ENCODE measurements at regions not wholly inside any gene's neighbourhood (a gene's known extent, or its start where the extent isn't known, plus 50 kb on each side); places are given as distances from the start of the nearest gene placed in this dataset.

DNA sequence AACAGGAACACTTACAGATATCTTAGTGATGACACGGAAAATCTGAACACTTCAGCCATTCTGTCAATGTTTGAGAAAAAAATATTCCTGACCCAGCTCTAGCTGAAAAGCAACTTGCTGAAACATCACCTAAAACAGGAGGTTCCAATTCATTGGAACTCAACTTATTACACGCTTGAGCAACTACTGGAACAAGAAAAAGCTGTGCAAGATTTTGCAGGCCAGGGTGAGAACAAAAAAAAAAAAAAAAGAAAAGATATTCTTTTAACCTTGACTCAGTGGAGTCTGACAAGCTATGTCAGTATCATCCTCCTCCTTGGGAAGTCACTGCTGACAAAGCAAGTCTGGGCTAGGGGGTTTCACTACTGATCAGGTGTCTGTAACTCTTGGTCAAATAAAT lies 351.0 kb downstream of the SS18 start:
- Histone ChIP-seq H3K9ac (ENCODE audit: low read length) (no peak overlapping the region), H3K9me2 (ENCODE audit: insufficient read depth) (no peaks in the 10 kb centered on the region), H3K79me2 (ENCODE audit: insufficient read depth, low read length) (no peaks in the 10 kb centered on the region), H3K4me2 (ENCODE audit: low read length) (no peak overlapping the region), H3K4me1 (ENCODE audit: control insufficient read depth in 1 of 2, insufficient read depth in 2 of 2, low read length in 2 of 2) (no peaks in the 10 kb centered on the region; a peak in 1 of 4 replicates), H3K27ac (ENCODE audit: low read depth, low read length) (no peak overlapping the region), H2AFZ (ENCODE audit: low read depth, low read length, poor library complexity, severe bottlenecking) (no peak overlapping the region), H3K36me3 (ENCODE audit: control insufficient read depth in 1 of 2, insufficient read depth in 2 of 2, low read length in 2 of 2) (no peaks in the 10 kb centered on the region), H3K4me3 (replicated peaks in 1 of 2; ENCODE audit: low read depth in 1 of 2, low read length in 2 of 2) (no peak overlapping the region), H3K27me3 (ENCODE audit: insufficient read depth, low read length) (0 out of 2 replicates have a peak, but pooled peaks cover 11% of the 10 kb centered on the region), H4K20me1 (ENCODE audit: insufficient read depth) (no peaks in the 10 kb centered on the region), H3K9me3 (ENCODE audit: control insufficient read depth in 1 of 2, insufficient read depth in 1 of 2, low read depth in 1 of 2, low read length in 2 of 2) (no peaks in the 10 kb centered on the region)
- TF ChIP-seq TCF7L2 (IDR thresholded peaks at IDR 0.05; ENCODE audit: borderline replicate concordance, extremely low read depth, insufficient read depth, insufficient read length) (no peak), SRF (IDR thresholded peaks at IDR 0.05; ENCODE audit: low read depth) (no peak), SIN3A (IDR thresholded peaks at IDR 0.05; ENCODE audit: low read depth) (no peak), ELF1 (IDR thresholded peaks at IDR 0.05; ENCODE audit: borderline replicate concordance, low read depth) (no peak), FOSL1 (IDR thresholded peaks at IDR 0.05; ENCODE audit: low read depth) (no peak), RAD21 (IDR thresholded peaks at IDR 0.05; ENCODE audit: low read depth) (no peak), CBX3 (IDR thresholded peaks at IDR 0.05; ENCODE audit: low read depth) (no peak), EZH2phosphoT487 (IDR thresholded peaks at IDR 0.05; ENCODE audit: borderline replicate concordance) (no peak), ZNF274 (IDR thresholded peaks at IDR 0.05; ENCODE audit: low read depth, low read length) (no peak), SP1 (IDR thresholded peaks at IDR 0.05; ENCODE audit: low read depth) (no peak)
- TF ChIP-seq, protein P1, sequence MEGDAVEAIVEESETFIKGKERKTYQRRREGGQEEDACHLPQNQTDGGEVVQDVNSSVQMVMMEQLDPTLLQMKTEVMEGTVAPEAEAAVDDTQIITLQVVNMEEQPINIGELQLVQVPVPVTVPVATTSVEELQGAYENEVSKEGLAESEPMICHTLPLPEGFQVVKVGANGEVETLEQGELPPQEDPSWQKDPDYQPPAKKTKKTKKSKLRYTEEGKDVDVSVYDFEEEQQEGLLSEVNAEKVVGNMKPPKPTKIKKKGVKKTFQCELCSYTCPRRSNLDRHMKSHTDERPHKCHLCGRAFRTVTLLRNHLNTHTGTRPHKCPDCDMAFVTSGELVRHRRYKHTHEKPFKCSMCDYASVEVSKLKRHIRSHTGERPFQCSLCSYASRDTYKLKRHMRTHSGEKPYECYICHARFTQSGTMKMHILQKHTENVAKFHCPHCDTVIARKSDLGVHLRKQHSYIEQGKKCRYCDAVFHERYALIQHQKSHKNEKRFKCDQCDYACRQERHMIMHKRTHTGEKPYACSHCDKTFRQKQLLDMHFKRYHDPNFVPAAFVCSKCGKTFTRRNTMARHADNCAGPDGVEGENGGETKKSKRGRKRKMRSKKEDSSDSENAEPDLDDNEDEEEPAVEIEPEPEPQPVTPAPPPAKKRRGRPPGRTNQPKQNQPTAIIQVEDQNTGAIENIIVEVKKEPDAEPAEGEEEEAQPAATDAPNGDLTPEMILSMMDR (IDR thresholded peaks at IDR 0.05 in 2 of 3, conservative IDR thresholded peaks at IDR 0.05 in 1 of 3; ENCODE audit: borderline replicate concordance in 1 of 3, insufficient read depth in 1 of 3, low read depth in 2 of 3, low read length in 2 of 3), result no peak
- DNase-seq (ENCODE audit: low read depth, low spot score), result no peak
- BruUV-seq (replicated peaks), result no TSS peak
- no peak for ATAC-seq
- RAD21 ChIA-PET (ENCODE audit: low non-redundant PET in 1 of 2, low total read pairs in 2 of 2, uncharacterized antibody in 2 of 2, unreplicated experiment in 2 of 2), result no interaction called here
- intact Hi-C loops (cut with micrococcal nuclease), result no loop called here
- CTCF ChIA-PET, result no interaction called here
- POLR2A ChIA-PET, result no interaction called here

All from HCT116 (cell line).